Suppressor macrophage treated with lipopolysaccharide for 4 hours (primary cell): ENCODE measurements at regions not wholly inside any gene's neighbourhood (a gene's known extent, or its start where the extent isn't known, plus 50 kb on each side); places are given as distances from the start of the nearest gene placed in this dataset.
A peak's percentile ranks its signal among the peaks of the same experiment; 100 is the strongest.
"Not testable (repeated sequence)": the region's sequence is repeated elsewhere in the genome, so short reads cannot be mapped to it uniquely, and the experiment has no call there.

Source experiments
- DNase-seq: peaks from one replicate; pipeline ENCODE4 v3.0.0-alpha.2; 2020

DNA sequence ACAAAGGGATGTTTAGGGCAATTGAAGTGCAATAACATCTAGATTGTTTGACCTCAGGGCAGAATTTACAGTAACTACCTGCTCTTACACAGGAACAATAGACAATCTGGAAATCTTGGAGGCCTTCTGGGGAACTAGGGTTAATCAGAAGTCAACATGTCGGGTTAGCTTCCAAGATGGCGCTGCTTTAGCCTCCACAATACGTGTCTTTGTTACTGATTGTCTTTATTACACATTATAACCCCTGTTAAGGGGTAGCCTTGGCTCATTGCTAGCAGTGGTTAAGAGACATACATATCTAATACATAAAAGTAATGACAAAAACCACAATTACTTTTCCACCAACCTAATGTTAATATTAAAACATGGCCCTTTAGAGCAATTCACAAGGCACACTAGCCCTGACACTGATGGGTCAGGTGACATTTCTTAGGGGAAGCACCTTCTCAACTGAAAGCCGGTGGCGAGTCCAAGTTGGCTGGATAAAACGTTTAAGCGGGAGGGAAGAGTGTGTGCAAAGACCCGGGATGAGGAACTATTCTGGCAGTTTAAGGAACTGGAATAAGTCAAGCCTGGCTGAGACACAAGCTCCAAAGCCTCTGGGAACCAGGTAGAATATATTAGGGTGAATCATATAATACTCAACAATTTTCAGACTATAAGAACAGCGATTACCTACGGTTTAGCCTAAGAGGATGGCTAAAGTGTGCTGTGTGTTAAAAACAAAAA is 236.9 kb downstream of the BCAS1 start:
- peak; percentile 60 for DNase-seq

DNA sequence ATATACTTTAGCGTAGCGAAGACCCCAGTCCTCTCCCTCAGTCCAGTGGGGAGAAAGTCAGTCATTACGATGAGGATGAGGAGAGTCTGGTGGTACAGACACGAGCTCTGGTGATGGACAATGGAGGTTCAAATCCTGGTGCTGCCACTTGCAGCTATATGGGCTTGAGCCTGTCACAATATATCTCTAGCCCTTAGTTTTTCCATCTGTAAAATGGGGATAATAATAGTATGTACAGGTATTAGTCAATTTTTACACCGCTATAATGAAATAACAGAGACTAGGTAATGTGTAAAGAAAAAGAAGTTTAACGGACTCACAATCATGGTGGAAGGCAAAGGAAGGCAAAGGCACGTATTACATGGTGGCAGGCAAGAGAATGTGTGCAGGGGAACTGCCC is 237.9 kb downstream of the BCAS1 start:
- no peak for DNase-seq

DNA sequence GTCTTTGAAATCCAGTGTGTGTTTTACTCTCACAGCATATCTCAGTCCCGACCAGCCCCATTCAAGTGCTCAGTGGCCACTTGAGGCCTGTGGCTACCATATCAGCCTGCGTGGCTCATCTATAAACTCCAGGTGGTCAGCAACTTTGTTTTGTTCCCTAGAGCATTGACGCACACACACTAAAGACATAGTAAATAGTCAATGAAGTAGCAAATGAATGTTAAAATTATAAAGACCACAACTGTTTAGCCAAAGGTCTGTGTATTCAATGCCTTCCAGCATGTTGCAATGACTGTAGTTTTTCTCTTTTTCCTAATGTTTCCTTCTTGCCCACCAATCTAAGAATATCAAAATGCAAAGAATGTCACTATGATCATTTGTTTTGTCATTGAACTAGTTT is 238.2 kb upstream of the ZNF217 start:
- DNase-seq = no peak

DNA sequence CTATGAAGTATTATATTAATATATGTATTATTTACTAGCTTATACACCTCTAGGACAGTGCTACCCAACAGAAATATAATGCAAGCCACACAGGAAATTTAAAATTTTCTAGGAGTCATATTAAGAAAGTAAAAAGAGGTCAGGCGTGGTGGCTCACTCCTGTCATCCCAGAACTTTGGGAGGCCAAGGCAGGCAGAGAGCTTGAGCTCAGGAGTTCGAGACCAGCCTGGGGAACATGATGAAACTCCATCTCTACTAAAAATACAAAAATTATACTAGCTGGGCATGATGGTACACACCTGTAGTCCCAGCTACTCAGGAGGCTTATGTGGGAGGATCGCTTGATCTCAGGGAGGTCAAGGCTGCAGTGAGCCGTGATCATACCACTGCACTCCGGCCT is 237.6 kb upstream of the ZNF217 start:
- DNase-seq = no peak

DNA sequence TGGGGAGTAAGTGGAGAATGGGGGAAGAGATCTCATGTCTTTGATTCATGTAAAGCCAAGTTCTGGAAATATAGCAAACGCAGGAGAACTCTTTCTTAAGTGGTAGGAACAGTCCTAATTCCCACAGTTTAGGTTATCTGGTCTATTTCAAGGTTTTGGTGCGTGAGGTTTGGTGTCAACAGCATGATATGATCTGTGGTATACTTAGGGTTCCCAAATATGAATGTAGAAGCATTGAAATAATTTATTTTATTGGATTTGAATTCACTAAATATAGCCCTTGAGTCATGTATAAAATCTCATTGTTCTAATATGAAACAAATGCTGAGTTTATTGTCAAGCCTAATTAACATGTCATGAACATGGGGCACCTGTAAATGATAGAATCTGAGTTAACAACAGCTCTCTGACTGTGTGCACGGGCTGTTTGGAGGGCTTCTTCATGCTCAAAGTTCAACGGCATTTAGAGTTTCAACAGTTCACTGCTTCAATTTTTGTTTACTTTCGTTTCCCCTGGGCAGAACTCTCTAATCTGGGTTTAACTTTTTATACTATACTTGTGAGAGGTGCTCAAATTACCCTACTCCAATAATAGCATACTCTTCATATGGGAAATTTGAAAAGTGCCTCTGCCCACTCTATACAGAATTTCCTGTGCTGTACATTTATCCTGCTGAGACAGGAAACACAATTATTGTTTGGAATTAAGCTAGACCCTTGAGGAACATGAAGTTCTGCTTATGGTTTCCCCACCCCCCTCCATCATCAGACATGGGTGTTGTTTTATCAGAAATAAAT is 236.3 kb upstream of the ZNF217 start:
- peak; percentile 64 for DNase-seq

DNA sequence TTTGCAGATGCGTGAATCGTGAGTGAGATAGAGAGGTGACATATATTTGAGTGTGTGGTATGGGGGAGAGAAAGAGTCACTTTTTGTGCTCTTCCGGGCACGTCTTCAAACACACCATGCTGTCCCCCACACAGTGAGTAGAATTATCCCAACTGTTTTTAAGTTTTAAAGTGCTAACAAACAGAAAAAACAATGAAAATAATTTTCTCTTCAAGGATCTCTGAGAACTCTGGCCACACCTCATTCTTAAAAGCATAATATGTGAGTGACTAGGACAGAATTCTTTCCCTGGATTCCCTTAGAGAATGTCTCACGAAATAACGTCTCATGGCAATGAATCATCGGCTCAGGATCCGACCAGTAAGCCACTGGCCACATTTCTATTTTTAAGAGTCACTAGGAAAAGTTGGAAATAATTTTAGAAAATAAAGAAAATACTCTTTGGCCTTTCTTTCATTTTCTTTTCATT is 235.7 kb upstream of the ZNF217 start:
- peak; percentile 89 for DNase-seq

DNA sequence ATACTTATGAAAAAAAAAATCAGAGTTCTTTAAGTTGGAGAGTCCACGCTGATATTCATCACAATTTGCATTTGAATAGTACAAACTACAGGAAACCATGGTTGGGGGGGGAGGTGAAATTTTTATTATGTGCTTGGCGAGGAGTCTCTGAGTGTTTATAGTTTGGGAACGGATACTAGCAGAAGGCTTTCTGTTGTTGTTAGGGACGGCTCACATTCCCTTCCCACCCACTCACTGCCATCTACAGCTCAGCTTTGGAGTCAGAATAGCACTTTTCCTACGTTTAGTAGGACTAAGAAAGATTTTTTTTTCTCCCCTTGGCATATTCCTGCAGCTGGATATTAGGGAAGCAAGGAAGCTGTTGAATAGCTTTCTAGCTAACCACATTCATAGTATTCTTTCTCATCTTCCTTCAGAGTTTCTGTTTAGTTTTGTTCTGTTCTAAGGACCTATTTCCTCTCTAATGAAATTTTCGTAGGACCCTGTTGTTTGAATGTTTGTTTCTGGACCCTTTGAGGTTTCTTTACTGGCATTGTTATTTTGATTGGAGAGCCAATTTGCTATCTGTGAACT is 235.1 kb upstream of the ZNF217 start:
- peak; percentile 50 for DNase-seq

DNA sequence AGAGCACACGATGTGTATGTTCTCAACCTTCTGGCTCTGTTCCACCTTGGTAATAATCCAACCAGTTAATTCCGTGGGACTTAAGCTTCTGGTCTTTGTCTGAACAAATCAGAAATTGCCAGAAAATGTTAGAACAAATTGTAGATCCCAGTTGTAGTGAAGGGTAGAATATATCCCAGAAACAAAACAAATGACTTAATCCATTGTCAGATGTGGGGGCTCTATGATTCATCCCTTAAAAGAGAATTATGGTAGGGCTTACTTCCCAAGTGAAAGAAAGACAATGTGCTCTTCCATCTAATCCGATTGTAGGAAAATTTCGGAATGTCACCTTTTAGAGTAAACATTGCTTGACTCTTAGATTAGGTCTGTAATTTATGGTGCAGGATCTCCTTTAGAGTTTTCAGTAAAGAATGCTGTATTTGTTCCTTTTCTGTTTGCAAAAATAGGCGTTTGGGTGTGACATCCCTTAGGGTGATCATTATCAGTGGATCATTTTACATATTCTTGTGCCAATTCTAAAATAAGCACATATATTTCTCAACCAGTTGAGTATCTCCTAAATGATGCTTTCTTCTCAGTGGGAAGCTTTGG is 234.5 kb upstream of the ZNF217 start:
- peak; percentile 53 for DNase-seq

DNA sequence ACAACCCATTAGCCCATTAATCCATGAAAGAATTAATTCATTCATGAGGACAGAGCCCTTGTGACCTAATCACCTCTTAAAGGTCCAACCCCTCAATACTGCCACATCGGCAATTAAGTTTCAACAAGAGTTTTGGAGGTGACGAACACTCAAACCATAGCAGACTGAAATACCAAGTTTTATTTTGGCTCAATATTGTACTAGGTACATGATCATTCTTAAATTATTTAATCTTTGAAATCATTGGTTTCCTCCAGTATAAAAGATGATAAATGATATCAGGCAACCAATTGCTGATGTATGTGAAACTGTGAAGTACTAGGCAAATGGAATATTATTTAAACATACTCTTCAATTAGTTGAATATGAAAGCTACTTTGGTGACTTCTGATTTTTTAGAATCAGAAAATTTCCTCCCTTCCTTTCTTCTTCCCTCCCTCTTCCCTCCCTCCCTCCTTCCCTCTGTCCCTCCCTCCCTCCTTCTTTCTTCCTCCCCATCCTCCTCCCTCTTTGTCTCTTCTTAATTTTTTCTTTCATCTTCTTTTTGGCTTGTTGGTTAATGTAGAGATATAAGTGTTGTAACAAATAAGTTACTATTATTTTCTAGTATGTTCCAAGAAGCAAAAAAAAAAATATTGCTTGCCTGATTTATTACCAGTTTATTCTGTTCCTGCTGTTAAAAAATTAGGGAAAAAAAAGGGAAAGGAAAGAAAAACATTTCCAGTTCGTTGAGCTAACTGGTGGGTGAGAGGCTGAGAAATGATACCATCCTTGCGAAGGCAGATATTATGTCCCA is 233.9 kb upstream of the ZNF217 start:
- no peak for DNase-seq

DNA sequence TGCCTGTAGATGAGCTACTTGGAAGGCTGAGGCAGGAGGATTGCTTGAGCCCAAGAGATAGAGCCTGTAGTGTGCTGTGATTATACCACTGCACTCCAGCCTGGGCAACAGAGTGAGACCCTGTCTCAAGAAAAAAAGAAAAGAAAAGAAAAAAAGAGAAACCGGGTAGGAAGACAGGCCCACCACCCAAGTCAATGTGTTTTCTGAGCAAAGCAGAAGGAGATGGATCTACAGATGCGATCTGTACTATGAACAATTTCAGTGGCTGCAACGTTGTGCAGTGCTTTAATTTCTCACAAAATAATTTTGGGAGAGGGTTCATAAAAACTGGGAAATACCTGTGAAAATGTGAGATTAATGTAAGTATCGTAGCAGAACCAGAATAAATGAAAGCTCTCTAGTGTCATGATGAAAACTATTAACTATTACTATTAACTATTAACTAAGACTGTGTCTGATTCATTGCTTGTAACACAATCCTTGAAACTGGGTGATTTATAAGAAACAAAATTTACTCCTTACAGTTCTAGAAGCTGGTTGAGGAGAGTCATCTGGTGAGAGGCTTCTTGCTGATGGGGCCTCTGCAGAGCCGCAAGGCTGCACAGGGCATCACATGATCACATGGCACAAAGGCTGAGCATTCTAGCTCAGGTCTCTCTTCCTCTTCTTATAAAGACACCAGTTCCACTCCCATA is 233.1 kb upstream of the ZNF217 start:
- DNase-seq = peak; percentile 76

DNA sequence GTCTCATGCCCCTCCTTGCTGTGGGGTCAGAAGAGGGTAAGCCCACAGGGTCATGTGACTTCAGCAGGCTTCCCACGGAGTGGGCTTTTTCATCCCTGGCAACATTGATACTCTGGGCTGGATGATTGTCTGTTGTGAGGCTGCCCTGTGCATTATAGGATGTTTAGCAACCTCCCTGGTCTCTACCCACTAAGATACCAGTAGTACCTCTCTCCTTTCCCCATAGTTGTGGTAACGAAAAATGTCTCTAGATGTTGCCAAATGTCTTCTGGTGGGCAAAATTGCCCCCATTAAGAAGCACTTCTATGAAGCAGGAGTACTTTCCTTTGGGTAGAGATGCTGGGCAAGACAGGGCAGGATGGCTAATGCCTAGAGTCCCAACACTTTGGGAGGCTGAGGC is 232.5 kb upstream of the ZNF217 start:
- no peak for DNase-seq

DNA sequence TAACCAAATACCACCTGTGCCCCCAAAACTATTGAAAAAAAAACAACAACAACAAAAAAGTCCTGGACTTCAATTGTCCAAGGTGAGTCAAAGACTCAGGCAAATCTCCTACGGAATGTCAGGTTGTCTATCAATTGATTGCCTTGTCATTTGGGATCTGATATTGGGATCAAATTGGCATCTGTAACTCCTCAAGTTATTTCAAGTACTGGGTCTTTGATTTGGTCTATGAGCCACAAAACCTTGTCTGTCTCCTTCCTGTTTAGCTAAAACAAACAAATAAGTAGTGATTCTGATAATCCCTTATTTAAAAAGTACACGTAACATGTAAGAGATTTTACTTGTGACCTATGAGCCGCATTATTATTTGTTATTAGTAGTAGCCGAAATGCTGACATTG is 231.6 kb upstream of the ZNF217 start:
- no peak for DNase-seq

DNA sequence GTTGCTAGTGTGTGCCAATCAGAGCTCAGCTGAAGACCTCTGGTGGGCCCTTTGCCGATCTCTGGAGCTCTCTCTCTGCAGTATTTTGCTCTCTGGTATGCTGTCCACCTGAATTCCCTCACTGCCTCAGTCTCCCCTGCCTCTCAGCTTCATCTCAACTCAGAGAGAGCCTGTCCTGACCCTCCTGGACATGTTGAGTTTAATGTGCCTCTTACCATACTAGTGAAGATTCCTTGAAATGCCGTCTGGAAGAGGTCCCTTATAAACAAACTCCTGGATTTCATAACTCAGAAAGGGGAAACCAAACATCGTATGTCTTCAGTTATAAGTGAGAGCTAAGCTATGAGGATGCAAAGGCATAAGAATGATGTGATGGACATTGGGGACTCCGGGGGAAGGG is 231.1 kb upstream of the ZNF217 start:
- DNase-seq = no peak

DNA sequence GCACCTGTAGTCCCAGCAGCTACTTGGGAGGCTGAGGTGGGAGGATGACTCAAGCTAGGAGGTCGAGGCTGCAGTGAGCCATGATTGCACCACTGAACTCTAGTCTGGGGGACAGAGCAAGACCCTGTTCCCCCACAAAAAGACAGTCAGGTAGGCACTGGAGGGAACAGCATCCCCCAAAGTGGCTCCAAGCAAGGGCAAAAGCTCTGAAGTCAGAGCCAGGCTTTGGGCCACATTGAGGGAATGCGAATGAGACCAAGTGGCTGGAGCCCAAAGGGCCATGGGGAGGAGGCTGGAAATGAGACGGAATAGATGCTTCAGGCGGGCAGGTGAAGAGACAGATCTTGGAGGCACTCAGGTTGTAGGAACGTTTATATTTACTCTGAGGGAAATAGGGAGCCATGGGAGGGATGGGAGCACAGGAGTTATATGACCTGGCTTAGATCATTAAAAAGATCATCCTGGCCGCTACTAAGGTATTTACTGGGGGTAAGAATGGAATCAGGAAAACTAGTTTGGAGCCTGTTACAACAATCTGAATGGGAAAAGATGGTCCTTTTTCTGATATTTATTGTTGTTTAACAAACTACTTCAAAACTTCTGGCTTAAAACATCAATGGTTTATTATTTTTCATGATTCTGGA is 229.6 kb upstream of the ZNF217 start:
- DNase-seq = no peak

DNA sequence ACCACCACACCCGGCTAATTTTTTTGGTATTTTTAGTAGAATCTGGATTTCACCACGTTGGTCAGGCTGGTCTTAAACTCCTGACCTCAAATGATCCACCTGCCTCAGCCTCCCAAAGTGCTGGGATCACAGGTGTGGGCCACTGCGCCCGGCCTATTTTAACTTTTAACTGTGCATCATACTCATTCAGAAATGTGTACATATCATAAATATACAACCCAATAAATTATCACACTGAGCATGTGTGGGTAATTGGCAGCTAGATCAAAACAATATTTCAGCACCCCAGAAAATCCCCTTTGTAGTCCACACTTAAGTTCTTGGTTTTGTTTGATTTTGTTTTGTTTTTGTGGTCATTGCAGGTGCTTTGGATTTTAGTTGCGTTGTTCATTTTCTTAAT is 228.9 kb upstream of the ZNF217 start:
- no peak for DNase-seq

DNA sequence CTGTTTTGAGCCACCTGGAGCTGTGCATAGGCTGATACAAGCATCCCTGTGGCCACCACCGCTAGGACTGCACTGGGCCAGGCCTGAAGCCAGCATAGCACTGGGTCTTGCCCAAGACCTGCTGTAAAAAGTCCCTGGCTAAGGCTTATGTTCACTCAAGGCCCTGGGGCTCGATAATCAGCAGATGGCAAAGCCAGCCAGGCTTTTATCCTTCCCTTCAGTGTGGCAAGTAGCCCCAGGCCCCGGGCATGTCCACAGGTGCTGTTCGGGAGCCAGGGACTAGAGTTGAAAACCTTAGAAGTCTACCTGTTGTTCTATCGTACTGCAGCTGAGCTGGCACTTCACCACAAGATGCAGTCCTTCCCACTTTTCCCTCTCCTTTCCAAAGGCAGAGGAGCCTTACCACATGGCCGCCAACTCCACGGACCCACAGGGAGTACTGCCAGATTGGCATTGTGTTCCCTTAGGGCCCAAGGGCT is 226.4 kb upstream of the ZNF217 start:
- DNase-seq = no peak

DNA sequence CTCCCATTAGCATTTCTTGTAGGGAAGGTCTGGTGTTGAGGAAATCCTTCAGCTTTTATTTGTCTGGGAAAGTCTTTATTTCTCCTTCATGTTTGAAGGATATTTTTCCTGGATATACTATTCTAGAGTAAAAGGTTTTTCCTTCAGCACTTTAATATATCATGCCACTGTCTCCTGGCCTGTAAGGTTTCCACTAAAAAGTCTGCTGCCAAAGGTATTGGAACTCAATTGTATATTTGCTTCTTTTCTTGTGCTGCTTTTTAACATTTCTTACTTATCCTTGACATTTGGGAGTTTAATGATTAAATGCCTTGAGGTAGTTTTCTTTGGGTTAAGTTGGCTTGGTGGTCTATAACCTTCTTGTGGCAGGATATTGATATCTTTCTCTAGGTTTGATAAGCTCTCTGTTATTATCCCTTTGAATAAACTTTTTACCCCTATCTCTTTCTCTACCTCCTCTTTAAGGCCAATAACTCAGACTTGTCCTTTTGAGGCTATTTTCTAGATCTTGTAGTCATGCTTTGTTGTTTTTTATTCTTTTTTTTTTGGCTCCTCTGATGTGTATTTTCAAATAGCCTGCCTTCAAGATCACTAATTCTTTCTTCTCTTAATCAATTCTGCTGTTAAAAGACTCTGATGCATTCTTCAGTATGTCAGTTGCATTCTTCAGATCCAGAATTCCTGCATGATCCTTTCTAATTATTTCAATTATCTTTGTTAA is 225.0 kb upstream of the ZNF217 start:
- no peak for DNase-seq

DNA sequence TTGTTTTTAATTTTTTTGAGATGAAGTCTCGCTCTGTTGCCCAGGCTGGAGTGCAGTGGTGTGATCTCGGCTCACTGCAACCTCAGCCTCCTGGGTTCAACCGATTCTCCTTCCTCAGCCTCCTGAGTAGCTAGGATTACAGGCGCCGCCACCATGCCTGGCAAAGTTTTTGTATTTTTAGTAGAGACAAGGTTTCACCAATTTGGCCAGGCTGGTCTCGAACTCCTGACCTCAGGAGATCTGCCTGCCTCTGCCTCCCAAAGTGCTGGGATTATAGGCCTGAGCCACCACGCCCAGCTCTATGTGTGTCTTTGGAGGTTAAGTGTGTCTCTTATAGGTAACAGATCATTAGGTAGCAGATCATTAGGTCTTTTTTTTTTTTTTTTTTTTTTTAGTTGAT is 223.9 kb upstream of the ZNF217 start:
- DNase-seq = not testable (repeated sequence)

DNA sequence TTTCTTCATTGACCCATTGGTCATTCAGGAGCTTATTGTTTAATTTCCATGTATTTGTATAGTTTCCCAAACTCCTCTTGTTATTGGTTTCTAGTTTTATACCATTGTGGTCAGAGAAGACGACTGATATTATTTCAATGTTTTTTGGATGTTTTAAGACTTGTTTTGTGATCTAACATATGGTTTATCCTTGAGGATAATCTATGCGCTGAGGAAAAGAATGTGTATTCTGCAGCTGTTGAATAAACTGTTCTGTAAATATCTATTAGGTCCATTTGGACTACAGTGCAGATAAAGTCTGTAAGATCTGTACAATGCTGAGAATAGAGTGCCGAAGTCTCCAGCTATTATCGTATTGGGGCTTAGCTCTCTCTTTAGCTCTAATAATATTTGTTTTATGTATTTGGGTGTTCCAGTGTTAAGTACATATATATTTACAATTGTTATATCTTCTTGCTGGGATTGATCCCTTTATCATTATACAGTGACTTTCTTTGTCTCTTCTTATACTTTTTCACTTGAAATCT is 223.3 kb upstream of the ZNF217 start:
- DNase-seq = no peak

DNA sequence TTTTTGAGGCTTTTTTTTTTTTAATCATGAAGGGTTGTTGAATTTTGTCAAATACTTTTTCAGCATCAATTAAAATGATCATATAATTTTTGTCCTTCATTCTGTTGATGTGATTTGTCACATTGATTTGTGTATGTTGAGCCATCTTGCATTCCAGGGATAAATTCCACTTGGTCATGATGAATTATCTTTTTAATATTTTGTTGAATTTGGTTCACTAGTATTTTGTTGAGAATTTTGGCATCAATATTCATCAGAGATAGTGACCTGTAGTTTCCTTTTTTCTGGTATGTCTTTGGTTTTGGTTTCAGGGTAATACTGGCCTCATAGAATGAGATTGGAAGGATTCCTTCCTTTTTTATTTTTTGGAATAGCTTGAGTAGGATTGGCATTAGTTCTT is 221.9 kb upstream of the ZNF217 start:
- DNase-seq = no peak

DNA sequence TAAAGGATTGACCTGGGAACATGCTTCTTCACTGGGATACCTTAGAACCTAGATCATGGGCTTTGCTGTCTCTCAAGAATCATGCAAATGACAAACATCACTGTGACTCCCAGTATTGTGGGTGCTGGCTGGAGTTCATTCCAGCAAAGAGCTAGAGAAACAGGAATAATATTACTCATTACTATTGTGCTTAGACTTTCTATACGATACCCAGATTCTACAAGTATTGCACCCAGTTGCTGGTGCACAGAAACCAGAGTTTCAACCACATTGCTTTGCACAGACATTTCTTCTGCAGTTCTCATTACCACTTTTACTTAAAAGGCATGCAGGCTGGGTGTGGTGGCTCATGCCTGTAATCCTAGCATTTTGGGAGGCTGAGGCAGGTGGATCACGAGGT is 220.4 kb upstream of the ZNF217 start:
- DNase-seq = no peak
